ENCODE measurements at regions not wholly inside any gene's neighbourhood (a gene's known extent, or its start where the extent isn't known, plus 50 kb on each side); places are given as distances from the start of the nearest gene placed in this dataset.

DNA sequence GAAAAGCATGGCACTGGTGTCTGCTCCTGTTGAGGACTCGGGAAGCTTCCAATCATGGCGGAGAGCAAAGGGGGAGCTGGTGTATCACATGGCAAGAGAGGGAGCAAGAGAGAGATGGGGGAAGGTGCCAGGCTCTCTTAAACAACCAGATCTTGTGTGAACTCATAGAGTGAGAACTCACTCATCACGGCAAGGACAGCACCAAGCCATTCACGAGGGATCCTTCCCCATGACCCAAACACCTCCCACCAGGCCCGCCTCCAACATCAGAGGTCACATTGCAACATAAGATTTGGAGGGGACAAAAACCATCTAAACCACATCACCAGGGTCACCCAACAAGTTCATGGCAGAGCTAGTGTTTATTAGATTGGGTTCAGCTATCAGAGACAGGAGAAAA is 218.7 kb upstream of the BCOR start:
- no peak for DNase-seq (ENCODE audit: low spot score)

DNA sequence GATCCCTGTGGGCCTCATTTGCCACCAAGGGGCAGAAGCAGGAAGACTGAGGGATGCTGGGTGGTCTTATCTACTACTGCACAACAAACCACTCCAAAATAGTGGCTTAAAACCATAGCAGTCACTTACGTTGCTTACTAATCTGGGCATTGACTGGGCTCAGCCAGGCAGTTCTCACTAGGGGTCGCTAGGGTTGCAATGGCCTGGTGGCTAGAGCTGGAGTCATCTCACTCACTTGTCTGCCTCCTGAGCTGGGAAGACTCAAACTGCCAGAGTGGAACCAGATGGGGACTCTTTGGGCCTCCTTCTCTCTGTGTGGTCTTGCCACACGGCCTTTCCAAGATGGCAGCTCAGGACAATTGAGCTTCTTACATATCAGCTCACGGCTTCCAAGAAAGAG is 216.3 kb upstream of the BCOR start:
- no peak for DNase-seq (ENCODE audit: low spot score)

DNA sequence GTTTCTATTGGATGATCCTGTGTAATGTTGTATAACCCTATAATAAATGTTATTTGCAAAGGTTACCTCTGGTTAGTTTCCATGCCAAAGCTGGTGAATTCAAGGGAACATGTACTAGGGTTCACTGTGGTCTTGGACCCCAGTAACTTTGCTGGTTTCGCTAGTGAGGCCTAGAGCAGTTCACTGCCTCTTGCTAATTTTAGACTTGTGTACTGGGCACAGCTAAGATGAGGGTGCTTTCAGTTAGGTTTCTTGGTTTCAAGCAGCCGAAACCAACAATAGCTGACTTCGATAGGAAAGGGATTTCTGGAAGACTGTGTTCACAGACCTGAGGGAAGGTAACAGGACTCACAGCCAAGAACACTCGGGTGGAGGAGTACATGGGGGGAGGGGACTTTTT is 215.5 kb upstream of the BCOR start:
- no peak for DNase-seq (ENCODE audit: low spot score)

DNA sequence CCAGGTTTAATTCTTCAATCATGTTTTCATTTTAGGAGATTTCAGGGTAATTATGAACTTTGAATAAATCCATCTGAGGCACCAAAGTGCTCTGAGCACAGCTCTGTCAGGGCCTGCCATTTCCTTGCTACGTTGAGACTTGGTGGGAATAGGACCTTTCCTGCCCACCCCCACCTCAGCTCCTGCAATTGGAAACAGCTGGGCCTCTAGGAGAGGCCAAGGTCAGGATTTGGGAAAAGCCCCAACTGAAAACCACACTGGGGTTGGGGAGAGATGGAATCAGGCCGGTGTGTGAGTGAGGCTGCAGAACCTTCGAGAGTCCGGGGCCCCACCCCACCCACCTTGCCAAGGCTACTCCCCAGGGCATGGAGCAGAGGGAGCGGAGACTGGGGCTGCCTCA is 212.7 kb upstream of the BCOR start:
- no peak for DNase-seq (ENCODE audit: low spot score)

DNA sequence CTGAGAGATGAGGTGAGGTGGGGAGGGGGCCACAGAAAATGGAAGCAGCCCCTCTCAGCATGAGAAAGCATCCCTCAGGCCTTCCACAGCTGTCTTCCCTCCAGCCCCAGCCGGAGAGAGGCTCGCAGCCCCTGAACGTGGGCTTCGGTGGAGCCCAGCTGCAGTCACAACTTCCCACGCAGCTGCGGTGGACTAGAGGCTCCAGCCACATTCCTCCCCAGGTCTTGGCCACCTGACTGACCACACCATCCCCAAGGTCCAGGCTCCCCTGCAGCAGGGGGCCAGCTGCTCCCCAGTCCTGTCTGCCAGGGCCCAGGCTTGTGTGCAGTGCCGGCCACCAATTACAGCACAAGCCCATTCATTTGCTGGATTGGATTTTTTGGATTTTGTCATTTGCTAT is 212.3 kb upstream of the BCOR start:
- DNase-seq (ENCODE audit: low spot score), result no peak

DNA sequence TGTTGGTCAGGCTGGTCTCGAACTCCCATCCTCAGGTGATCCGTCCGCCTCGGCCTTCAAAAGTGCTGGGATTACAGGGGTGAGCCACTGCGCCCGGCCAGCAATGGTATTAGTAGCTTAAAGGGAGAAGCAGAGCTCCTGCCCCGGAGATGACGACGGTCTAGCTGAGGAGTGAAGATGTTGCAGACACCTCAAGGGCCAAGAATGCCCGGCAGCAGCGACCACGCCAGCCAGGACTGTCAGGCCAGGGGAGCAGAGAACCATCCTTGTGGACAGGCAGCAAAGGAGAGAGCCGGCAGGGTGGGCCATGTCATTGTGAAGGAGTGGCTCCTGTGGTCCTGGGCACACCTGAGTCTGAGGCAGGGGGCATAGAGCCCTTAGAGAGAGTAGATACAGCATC is 210.1 kb upstream of the BCOR start:
- no peak for DNase-seq (ENCODE audit: low spot score)

DNA sequence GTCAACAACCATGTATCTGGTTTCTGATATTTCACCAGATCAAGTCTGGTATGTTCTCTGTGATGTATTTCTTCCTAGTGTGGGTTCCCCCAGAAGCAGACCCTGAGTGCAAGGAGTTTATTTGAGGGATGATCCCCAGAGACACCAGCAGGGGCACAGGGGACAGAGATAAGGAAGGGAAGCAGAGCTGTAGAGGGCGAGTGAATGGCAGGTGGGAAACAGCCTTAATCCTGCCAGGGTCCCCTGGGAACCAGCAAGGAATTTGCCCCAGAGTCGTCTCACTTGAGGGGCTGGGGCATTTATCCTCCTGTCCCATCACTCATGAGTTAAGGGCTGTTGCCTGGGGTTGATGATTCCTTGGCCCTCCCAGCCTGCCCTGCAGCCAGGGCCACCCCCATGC is 206.4 kb upstream of the BCOR start:
- no peak for DNase-seq (ENCODE audit: low spot score)

DNA sequence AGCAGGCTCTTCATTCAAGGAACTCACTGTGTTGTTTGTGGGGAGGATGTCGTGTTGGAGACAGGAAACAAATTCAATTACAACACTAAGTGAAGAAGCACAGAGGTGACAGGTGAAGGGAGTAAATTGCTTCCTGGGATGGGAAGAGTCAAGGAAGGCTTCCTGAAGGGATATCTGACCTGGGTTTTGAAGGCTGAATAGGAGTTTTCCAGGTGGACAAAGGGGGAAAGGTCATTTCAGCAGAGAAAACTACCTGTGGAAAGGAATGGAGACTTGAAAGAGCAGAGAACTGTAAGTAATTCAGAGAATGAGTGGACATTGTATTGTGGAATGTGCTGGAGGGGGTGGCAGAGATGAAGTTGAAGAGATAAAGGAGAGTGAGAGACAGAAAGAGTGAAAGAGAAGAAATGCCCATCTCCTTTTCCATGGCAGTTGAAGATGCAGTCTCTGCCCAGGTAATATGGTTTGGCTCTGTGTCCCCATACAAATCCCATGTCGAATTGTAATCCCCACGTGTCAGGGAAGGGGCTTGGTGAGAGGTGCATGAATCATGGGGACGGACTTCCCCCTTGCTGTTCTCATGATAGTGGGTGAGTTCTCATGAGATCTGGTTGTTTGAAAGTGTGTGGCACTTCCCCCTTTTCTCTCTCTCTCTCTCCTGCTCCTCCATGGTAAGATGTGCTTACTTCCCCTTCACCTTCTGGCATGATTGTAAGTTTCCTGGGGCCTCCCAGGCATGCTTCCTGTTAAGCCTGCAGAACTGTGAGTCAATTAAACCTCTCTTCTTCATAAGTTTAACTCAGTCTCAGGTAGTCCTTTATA is 205.7 kb upstream of the BCOR start:
- DNase-seq (ENCODE audit: low spot score), result no peak

DNA sequence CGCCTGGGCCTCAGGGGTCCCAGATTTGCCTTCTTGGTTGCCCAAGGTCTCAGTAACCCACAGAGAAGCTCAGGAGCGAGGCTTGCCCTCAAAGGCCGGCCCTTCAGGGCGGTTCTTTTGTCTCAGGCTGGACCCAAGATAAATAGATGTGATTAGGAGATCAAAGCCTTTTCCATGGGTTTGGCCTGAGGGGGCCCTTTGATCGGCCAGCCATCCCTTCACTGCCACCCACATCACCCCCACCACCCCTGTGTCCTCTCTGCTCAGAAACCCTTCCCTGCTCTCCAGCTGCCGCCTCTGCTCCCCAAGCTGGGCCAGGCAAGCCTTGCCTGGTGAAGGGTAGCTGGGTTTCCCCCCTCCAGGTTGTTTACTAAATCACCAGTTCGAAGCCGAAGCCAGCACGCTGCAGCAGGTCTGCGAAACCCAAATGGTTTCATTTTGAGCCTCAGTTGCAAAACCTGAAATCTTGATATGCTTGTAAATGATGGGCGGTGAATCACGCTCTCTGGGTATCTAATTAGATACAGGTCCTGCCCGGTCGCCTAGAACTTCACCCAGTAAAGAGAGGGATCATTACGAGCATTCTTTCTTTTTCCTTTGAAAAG is 202.6 kb upstream of the BCOR start:
- DNase-seq (ENCODE audit: low spot score), result no peak

DNA sequence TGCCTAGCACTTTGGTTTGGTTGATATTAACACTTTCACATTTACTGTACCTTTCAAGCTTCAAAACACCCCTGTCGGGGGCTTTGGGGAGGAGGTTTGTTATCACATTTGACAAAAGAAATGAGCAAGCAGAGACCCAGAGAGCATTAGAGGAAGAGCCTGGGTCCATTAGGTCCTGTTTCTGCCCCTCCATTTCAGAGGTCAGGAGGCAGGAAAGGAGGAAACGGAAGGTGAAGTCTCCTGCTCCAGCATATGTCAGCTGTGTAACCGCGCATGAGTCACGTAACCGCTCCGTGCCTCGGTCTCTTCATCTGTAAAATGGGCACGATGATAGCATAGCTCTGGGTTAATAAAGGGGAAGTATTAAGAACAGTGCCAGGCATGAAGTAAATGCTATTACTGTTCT is 201.9 kb upstream of the BCOR start:
- DNase-seq (ENCODE audit: low spot score), result no peak

DNA sequence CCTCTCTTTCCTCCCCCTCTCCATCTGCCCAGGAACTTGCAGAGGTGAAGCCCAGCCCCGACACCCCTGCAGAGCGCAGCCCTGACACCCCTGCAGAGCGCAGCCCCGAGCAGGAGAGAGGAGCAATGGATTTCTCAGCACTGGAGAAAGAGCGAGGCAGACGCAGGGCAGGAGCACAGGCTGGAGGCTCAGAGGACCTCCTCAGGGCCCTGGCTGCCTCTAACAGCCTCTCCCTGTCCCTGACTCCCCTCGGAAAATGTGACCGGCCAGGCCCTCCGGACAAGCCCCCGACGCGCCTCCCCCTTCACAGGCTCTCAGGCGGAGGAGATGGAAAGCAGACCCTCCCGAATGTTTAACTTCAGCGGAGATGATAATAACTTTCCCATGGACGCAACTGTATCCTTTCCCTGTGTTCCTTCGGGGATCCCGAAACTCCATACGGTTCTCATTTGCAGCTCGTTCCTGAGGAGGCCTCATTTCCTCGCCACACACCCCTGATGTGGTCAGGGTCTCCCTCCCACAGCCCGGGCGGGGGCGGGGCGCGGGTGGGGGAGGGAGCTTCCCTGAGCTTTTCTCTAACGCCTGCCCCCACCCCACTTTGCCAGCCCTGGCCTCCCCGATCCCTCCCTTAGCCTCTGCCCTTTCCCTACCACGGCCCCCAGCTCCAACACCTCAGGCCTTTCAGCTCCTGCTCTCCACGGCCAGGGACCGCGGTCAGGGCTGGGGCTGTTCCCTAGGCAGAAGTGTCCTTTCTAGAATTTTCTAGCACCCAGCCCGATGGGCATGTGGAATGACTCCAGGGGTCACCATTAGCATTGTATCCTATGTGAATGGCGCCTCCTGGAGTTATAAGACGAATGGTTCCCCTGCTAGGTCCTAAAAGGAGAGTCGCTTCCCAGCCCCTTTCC is 201.1 kb upstream of the BCOR start:
- DNase-seq (ENCODE audit: low spot score), result peak; percentile 50

DNA sequence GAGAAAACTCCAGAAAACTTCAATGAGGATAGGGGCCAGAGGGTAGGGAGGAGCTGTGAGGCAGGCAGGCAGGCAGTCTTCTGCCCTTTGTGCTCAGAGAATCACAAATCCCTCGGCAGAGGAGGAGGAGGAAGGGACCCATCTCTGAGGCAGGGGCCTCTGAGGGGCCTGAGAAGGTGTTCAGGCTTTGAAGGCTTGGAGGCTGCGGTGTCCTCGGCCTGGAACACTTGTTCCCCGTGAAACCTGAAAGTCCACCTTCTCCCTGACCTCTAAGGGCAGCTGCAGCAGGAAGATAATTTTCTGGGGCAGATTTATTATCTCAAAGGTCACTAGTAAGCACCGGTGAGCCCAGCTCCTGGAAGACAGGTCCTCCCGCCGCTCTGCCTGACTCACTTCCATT is 200.3 kb upstream of the BCOR start:
- peak; percentile 57 for DNase-seq (ENCODE audit: low spot score)

DNA sequence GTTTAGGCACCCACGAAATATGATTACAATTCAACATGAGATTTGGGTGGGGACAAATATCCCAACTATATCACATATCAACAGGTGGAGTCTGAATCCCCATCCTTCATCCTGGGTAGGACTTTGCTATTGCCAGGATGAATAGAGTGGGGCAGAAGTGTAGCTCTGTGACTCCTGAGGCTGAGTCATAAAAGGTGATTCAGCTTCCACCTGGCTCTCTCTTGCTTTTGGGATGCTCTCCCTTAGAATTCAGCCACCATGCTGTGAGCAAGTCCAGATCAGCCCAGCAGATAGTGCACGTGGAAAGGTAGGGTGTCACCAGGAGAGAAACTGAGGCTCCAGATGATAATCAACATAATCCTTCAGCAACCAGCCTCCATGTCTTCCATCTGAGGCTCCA is 193.8 kb upstream of the BCOR start:
- DNase-seq (ENCODE audit: low spot score), result no peak

DNA sequence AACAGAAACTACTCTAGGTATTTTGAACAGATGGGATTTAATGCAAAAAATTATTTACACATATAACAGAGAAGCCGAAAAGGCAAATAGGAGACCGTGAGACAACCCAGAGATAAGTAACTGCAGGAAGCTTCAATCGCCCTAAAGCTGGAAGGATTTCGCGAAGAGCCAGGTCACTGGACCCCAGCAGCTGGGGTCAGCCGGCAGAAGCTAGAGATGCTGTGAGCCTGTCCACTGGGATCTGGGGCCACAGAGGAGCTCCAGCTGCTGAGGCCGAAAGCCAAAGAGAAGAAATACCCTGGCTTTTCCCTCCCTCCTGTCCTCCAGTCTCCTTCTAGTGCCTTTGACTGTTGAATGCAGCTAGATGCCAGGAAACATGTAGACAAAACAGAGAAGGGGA is 192.8 kb upstream of the BCOR start:
- DNase-seq (ENCODE audit: low spot score), result peak; percentile 68

DNA sequence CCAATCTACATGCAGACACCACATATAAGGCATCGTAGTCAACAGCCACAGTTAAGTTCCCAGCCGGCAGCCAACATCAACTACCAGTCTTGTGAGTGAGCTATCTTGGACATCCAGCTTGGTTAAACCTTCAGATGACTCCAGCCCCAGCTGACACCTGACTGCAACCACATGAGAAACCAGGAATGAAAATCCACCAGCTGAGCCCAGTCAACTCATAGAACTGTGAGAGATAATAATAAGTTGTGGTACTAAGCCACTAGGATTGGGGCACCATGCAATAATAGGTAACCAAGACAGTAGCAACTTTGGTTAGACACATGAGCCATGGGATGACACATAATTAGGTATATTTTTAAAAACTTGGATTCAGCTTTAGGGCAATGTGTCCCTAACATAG is 188.1 kb upstream of the BCOR start:
- DNase-seq (ENCODE audit: low spot score), result no peak

DNA sequence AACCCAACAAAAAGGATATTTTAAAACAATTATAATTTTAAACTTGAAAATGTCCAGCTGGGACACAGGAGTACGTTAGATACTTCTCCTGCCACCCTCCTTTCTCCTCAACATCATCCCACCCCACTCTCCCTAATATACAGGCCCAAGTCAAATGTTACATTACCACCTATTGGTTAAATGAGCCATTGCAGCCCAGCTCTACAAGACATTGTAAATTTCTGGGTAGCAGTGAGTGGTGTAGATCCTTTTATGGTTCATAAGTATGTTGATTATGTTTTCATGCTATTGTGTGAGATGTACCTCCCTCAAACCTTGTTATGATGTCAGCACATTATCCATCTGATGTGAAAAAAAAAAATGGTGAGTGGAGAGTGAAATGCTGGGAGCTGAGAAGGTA is 187.1 kb upstream of the BCOR start:
- DNase-seq (ENCODE audit: low spot score), result no peak

DNA sequence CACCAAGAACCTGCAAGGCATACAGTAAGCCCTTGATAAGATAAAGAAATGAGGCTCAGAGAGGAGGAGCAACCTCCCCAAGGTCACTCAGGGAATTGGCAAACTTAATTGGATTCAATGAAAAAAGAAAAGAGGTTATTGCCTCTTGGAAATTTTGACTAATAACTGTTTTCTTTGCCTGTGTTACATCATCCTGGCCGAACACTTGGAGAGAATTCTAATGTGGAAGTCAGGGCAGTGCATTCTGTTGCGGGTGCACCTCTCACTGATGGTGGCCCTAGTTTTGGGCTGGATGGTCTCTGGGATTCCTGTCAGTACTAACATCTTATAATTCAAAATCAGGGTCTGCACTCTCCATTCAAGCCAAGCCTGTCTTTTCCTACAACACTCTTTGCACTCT is 186.2 kb upstream of the BCOR start:
- DNase-seq (ENCODE audit: low spot score), result no peak

DNA sequence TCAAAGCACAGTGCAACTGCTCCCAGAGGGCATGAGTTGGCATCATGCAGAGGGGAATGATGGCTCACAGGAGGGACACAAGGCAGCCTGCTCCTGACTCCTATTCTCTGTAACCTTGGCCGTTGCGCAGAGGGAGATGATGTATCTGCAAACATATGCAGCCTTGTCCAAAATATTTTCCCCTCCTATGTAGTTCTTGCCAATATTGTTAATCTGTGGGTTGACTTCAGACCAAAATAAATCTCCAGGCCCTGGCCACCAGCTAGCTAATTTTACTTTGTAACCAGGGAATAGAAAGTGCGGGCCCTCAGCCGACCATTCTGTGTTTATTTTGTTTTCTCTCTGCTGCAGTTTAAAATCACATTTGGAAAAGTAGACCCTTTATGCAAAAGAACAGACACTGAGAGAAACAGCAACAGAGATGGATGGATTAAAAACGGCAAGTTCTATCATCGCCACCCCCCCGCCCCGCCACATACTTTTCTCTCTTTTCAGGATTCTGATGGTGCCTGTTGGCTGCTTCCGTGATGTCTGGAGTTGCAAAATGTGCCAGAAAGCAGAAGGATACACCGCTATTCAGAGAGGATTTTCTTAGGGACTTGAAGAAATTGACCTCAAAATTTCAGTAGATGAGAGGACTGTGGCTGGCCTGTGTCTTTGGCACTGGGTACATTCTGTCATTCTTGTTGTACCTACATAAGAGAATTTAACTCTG is 185.3 kb upstream of the BCOR start:
- peak; percentile 41 for DNase-seq (ENCODE audit: low spot score)

DNA sequence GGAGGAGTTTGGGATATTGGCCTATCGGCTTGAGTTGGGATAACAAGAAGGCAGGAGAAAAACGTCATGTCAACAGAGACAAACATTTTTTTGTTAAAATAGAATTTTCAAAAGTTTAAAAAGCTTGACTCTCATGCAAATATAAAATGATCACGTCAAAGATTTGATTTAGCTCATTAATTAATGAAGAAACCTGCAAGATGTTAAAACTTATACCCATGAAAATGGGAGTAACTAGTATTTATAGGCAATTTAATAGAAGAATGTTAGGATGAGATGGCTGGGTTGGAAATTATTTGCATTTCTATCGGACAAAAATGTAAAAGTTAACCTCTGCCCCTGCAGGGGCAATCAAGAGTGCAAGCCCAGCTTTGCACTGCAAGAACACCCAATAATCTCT is 184.6 kb upstream of the BCOR start:
- DNase-seq (ENCODE audit: low spot score), result no peak

DNA sequence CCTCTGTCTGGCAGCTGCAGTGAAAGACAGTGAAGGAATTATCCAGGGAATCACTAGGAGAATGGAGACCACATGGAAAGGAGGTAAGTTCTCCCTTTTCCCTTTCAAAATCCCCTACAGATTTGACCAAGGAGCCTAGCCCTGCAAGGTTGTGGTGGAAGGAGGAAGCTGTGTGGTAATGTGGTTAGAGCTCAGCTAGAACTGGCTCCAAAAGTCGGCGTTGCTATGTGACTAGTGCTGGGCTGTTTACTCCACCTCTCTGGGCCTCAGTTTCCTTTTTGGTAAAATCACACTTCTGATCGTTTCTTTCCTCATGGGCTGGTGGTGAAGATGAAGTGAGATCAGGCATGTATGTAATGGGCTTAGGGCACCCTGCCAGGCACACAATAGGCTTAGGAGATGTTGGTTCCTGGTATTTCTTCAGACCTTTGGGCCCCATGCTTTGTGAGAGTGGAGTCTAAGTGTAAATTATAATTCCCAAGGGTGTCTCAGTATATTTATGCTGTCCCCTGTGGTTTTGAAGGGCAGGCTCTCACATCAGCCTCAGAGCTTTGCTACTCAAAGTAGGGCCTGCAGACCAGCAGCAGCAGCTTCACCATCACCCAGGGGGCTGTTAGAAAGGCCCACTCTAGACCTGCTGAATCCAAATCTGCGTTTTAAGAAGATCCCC is 183.7 kb upstream of the BCOR start:
- no peak for DNase-seq (ENCODE audit: low spot score)

DNA sequence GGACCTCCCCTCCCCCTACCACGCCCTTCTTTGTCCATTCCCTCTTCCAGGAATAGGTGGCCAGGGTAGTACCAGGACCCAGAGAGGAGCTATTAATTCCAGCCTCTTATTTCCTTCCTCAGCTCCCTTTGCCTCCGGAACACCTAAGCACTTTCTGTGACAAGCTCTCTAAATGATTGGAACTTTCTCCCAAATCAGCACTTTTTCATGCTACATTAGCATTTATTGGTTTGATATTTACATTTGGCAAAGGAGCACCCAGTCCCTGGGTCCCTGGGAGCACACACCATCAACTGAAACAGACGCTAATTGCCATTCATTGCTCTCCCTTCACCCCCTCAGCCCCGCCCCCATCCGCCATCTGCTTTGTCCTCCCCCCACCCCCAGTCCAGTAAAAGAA is 182.0 kb upstream of the BCOR start:
- DNase-seq (ENCODE audit: low spot score), result no peak

DNA sequence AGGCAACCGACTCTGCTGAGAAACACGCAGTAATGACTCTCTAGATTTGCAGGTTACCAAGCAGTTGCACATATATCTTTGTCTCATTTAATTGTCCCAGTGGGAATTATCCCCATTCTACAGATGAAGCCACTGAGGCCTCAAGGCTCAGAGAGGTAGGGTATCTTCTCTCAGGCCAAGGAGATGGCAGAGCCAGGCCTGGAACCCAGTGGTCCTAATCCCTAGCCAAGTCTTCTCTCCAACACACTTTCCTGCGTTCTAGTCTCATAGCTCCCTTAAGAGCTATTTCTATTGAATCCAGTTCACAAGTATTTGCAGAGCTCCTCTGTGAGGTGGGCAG is 181.3 kb upstream of the BCOR start:
- DNase-seq (ENCODE audit: low spot score), result no peak
